Smooth muscle cell (in vitro differentiated cells): ENCODE measurements at regions not wholly inside any gene's neighbourhood (a gene's known extent, or its start where the extent isn't known, plus 50 kb on each side); places are given as distances from the start of the nearest gene placed in this dataset.

Experiments used
- DNase-seq: peaks from one replicate; lab custom pipeline; 2025; ENCODE audit not compliant: unreplicated experiment; lab: John Stamatoyannopoulos, UW
- H2AFZ ChIP-seq: fragments of 200-600 bp; sonication (generic); 2 replicates; pipeline ENCODE4 v1.6.0; 2016; ENCODE audit warnings: antibody characterized with exemption, low read depth, mild to moderate bottlenecking
- H3F3A ChIP-seq: fragments of 200-600 bp; sonication (generic); 2 replicates; pipeline ENCODE4 v1.6.0; 2017; ENCODE audit warnings: antibody characterized with exemption, low read depth
- H3K27ac ChIP-seq: fragments of 200-600 bp; sonication (generic); 2 replicates; pipeline ENCODE4 v1.5.1; 2016; ENCODE audit warnings: low read depth, mild to moderate bottlenecking
- H3K27me3 ChIP-seq: fragments of 200-600 bp; sonication (generic); 2 replicates; pipeline ENCODE4 v1.6.1; 2016; ENCODE audit warnings: low read depth, mild to moderate bottlenecking
- H3K36me3 ChIP-seq: fragments of 200-600 bp; sonication (generic); 2 replicates; pipeline ENCODE4 v1.5.1; 2016; ENCODE audit warnings: low read depth
- H3K4me1 ChIP-seq: fragments of 200-600 bp; sonication (generic); 2 replicates; pipeline ENCODE4 v1.5.1; 2016; ENCODE audit warnings: low read depth
- H3K4me2 ChIP-seq: fragments of 200-600 bp; sonication (generic); 2 replicates; pipeline ENCODE4 v1.6.0; 2016; ENCODE audit warnings: mild to moderate bottlenecking
- H3K4me3 ChIP-seq: fragments of 200-600 bp; sonication (generic); 2 replicates; pipeline ENCODE4 v1.5.1; 2016; ENCODE audit warnings: mild to moderate bottlenecking
- H3K79me2 ChIP-seq: fragments of 200-600 bp; sonication (generic); 2 replicates; pipeline ENCODE4 v1.6.0; 2016; ENCODE audit warnings: low read depth, mild to moderate bottlenecking
- H3K9ac ChIP-seq: fragments of 200-600 bp; sonication (generic); 2 replicates; pipeline ENCODE4 v1.6.0; 2016; ENCODE audit warnings: low read depth
- H3K9me3 ChIP-seq: fragments of 200-600 bp; sonication (generic); replicated peaks from 2 replicates; pipeline ENCODE4 v1.5.1; 2016; ENCODE audit warnings: low read depth
- H4K20me1 ChIP-seq: fragments of 200-600 bp; sonication (generic); 2 replicates; pipeline ENCODE4 v1.6.0; 2016; ENCODE audit warnings: low read depth
- WGBS: methylation state at CpG from one replicate; pipeline ENCODE4 v1.1.7; 2016; ENCODE audit warnings: low lambda C conversion rate; 5-methylcytosine and 5-hydroxymethylcytosine counted together
- TF ChIP-seq, protein P1 (sequence below): fragments of 200-600 bp; sonication (generic); IDR thresholded peaks from 2 replicates; pipeline ENCODE4 v1.5.1; 2017; ENCODE audit warnings: borderline replicate concordance, mild to moderate bottlenecking, antibody characterized with exemption; ENCODE audit not compliant: insufficient read depth, poor library complexity, severe bottlenecking

- Histone ChIP-seq H3K4me2 (no peak overlapping the region), H2AFZ (no peak overlapping the region), H3K4me3 (no peak overlapping the region), H3K4me1 (peaks cover 16% of the 10 kb centered on the region), H3K27me3 (no peaks in the 10 kb centered on the region), H3K9me3 (no peaks in the 10 kb centered on the region), H3K79me2 (no peaks in the 10 kb centered on the region), H4K20me1 (no peaks in the 10 kb centered on the region), H3F3A (peaks cover 14% of the 10 kb centered on the region), H3K36me3 (no peaks in the 10 kb centered on the region), H3K9ac (no peak overlapping the region), H3K27ac (peak overlapping the region; percentile 40)
- TF ChIP-seq, protein P1, sequence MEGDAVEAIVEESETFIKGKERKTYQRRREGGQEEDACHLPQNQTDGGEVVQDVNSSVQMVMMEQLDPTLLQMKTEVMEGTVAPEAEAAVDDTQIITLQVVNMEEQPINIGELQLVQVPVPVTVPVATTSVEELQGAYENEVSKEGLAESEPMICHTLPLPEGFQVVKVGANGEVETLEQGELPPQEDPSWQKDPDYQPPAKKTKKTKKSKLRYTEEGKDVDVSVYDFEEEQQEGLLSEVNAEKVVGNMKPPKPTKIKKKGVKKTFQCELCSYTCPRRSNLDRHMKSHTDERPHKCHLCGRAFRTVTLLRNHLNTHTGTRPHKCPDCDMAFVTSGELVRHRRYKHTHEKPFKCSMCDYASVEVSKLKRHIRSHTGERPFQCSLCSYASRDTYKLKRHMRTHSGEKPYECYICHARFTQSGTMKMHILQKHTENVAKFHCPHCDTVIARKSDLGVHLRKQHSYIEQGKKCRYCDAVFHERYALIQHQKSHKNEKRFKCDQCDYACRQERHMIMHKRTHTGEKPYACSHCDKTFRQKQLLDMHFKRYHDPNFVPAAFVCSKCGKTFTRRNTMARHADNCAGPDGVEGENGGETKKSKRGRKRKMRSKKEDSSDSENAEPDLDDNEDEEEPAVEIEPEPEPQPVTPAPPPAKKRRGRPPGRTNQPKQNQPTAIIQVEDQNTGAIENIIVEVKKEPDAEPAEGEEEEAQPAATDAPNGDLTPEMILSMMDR = no peak
- no peak for DNase-seq
- 99% methylated on average over 2 of the region's 2 CpGs for WGBS
Observed at GRCh38 chr9:28662675-28663074, 1089.4 kb upstream of the C9orf72 start.

DNA sequence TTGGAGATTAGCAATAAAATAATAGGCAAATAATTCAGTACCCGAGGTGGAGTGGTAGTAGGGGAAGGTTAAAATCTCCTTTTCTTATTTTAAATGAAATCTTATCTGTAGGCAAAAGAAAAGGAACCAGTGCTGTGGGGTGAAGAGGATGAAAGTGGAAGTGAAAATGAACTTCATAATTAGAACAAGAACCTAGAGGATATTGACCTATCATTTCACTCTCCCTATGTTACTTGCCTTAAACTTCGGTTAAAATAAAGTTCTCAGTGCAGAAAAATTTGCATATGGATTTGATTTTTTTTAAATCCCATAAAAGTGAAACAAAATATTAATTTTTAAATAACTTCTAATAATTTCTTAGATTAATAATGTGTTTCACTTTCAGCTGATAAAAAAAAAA is 1094.9 kb upstream of the C9orf72 start:
- H3K4me1 ChIP-seq = peaks cover 8% of the 10 kb centered on the region
- peaks cover 5% of the 10 kb centered on the region for H3F3A ChIP-seq
- H3K4me2 ChIP-seq = no peak overlapping the region
- H3K27me3 ChIP-seq = no peaks in the 10 kb centered on the region
- H3K27ac ChIP-seq = no peak overlapping the region
- H3K9me3 ChIP-seq = no peaks in the 10 kb centered on the region
- H2AFZ ChIP-seq = no peak overlapping the region
- no peak overlapping the region for H3K4me3 ChIP-seq
- no peak overlapping the region for H3K9ac ChIP-seq
- TF ChIP-seq, protein P1 = no peak
- no peaks in the 10 kb centered on the region for H3K79me2 ChIP-seq
- WGBS = 90% methylated on average over 2 of the region's 2 CpGs
- no peaks in the 10 kb centered on the region for H4K20me1 ChIP-seq
- no peaks in the 10 kb centered on the region for H3K36me3 ChIP-seq
- no peak for DNase-seq

DNA sequence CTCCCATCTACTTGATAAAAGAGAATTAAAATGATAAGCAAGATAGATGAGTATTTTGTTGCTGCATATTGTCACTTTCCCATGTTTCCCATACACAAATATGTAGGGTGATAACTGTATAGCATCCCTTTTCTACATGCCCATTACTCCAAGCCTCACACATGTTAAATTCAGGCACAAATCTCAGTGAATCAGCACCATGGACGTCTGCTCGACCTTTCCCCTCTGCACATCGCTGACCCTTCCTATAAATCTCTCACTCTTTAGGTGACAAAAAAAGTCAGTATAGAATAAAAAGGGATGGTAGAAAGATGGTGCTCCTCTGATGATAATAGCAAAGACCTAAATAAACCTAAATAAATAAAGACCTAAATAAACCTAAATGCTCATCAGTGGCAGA is 1097.7 kb upstream of the C9orf72 start:
- Histone ChIP-seq H3K9ac (no peak overlapping the region), H2AFZ (no peak overlapping the region), H4K20me1 (no peaks in the 10 kb centered on the region), H3K4me1 (no peaks in the 10 kb centered on the region), H3K4me3 (no peak overlapping the region), H3K79me2 (no peaks in the 10 kb centered on the region), H3K9me3 (no peaks in the 10 kb centered on the region), H3K4me2 (no peak overlapping the region), H3K36me3 (no peaks in the 10 kb centered on the region), H3F3A (no peaks in the 10 kb centered on the region), H3K27me3 (no peaks in the 10 kb centered on the region), H3K27ac (no peak overlapping the region)
- no peak for DNase-seq
- WGBS = 70% methylated on average over 3 of the region's 3 CpGs
- TF ChIP-seq, protein P1 = no peak

DNA sequence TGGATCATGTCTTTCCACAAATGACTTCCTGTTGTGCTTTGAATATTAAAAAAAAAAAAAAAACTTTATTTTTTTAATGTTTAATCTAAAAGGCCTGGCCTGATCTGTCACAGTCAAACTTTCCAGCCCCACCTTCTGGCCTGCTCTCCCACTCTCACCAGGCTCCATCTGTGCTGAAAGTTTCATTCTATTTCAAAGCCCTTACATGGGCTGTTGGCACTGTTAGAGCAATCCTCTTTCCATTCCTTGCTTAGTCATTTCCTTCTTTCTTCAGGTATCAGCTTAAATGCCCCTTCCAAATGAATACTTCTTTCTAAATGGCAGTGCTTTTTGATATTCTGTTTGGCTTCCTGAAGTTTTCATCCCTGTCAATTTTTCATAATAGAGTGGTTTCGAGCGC is 1104.8 kb upstream of the C9orf72 start:
- no peaks in the 10 kb centered on the region for H3K9me3 ChIP-seq
- TF ChIP-seq, protein P1 = no peak
- no peaks in the 10 kb centered on the region for H3K27me3 ChIP-seq
- H3K4me1 ChIP-seq = no peaks in the 10 kb centered on the region
- no peak overlapping the region for H3K4me2 ChIP-seq
- H3K79me2 ChIP-seq = no peaks in the 10 kb centered on the region
- H3K4me3 ChIP-seq = no peak overlapping the region
- H4K20me1 ChIP-seq = no peaks in the 10 kb centered on the region
- H3K27ac ChIP-seq = no peak overlapping the region
- no peak overlapping the region for H3K9ac ChIP-seq
- no peak for DNase-seq
- WGBS = 100% methylated on average over 2 of the region's 2 CpGs
- H3K36me3 ChIP-seq = no peaks in the 10 kb centered on the region
- H2AFZ ChIP-seq = peak overlapping the region; percentile 26
- peaks cover 3% of the 10 kb centered on the region for H3F3A ChIP-seq
